ENCODE measurements at regions not wholly inside any gene's neighbourhood (a gene's known extent, or its start where the extent isn't known, plus 50 kb on each side); places are given as distances from the start of the nearest gene placed in this dataset.
A peak's percentile ranks its signal among the peaks of the same experiment; 100 is the strongest.

DNA sequence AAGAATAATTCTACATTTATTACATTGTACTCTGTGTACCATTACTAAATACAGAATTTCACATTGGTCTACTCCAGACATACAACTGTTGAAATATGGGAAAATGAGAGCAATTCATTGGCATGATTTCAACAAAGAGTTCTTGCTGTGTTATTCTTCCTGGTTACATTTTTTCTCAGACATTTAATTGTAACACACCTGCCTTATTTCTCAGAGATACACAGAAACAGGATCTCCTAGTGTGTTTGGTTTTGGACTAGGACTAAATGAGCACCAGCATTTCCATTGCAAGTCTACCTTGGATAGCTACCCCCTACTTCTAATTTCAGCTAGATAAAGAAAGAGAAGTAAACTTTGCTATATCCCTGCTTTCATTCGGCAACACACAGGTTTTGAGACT, 274.3 kb upstream of the CNTN4 start:
- no peak for DNase-seq (ENCODE audit: low spot score)

DNA sequence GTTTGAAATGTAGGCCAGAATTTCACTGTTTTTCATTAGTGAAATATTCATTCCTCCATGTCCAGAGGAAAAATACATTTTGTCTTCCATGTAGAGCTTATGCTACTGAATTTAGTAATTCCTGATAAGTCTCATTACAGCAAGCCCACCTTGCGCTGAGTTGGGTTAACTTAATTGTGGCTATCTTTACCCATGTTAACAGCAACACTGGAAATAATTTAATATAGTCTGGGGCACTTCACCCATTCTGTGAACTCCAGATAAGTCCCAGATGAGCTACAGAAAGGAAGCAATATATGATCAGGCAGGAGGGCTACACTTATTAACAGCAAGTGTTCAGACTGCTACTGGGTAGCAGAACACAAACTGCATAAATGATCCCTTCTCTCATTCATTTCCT, 270.1 kb upstream of the CNTN4 start:
- DNase-seq (ENCODE audit: low spot score): no peak

DNA sequence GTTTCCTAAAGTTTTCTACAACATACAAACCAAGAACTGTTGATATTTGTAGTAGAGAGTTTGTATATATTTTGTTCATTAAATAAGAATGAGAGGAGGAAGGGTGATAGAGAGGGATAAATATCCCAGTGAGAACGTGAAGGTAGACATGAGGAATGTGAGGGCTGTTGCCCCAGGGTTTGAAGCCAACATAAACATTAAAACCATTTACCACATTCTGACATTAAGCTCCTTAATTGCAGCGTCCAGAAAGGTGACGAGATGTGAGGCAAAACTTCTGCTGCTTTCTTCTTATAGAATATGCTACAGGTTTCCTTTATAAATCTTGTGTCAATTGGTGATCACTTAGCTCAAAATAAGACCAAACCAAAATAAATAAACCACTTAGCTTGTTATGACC, 267.8 kb upstream of the CNTN4 start:
- DNase-seq (ENCODE audit: low spot score): no peak

DNA sequence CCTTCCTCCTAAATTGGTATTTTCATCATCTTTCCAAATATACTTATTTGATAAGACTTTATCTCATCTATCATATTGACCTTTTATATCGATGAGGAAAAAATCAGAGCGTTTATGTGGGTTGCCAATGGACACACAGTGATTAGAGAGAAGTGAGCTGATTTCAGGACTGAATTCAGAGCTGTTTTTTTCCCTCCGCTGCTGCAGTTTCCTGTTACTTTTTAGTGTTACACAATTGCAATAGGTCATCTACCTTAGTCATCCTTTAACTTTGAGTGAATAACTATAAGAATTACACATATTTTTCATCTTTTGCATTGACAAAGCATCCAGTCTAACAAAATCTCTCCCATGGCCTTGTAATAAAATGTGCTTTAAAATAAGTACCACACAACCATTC, 266.3 kb upstream of the CNTN4 start:
- no peak for DNase-seq (ENCODE audit: low spot score)

GRCh38 chr3:1843111-1843510, 255.6 kb upstream of the CNTN4 start:
- no peak for DNase-seq (ENCODE audit: low spot score)

- no peak for DNase-seq (ENCODE audit: low spot score)
These were observed 251.1 kb upstream of the CNTN4 start for GRCh38 chr3:1847571-1847970.

- DNase-seq (ENCODE audit: low spot score): no peak
These were observed 249.7 kb upstream of the CNTN4 start for GRCh38 chr3:1848935-1849334.

DNA sequence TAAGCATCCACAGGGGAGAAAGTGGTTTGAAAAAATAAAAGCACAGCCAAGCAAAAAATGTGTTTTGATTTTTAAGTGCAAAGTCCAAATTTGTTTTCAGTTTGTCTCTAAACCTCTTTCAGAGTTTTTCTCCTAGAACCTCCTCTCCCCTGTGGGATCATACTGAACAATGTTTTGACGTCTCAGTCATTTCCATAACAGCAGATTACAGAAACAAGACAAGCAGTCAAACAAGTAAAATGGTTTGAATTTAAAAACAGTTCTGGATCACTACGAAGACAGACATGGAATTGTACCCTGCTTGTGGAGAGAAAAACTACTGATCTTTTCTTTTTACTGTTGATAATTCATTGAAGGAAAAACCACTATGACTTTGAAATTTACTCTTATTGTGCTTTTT, 245.7 kb upstream of the CNTN4 start:
- DNase-seq (ENCODE audit: low spot score): no peak

DNA sequence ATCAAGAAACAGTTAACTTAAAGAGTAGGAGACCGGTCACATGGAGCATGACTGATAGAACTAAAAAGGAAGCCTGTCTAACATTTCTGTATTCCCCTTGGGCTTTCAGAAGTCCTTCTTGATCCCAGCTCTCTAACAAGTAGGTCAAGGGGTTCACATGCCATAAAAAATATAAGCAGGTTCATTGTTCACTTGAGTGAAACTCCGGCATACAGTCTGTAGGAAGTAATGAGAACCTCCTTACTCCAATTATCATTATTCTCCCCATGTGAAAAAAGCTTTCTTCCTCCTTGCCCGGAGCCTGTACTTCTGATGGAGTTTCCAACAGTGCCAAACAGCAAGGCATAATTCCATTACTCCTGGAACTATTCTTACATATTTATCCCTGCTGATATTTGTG, 242.8 kb upstream of the CNTN4 start:
- no peak for DNase-seq (ENCODE audit: low spot score)

- no peak for DNase-seq (ENCODE audit: low spot score)
These were observed 227.9 kb upstream of the CNTN4 start for GRCh38 chr3:1870738-1871137.

DNA sequence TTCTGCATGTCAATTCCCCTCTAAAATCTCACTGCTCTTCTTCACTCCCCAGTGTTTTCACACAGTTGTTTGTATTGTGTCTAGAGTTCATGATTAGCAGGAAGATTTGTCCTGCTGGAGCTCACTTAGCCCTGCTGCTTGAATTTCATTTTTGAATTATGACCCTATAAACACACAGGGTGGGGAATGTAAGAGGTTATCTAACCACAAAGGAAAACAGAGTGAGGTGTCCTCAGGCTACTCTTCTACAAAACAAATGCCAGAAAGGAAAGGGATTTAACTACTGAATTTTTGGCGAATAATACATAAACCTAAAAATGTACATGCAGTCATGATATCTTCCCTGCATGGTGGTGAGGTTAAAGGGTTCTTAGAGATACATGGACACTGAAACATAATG, 215.1 kb upstream of the CNTN4 start:
- no peak for DNase-seq (ENCODE audit: low spot score)

- DNase-seq (ENCODE audit: low spot score): no peak
These were observed 206.2 kb upstream of the CNTN4 start for GRCh38 chr3:1892459-1892858.

- no peak for DNase-seq (ENCODE audit: low spot score)
These were observed 196.2 kb upstream of the CNTN4 start for GRCh38 chr3:1902416-1902815.

GRCh38 chr3:1903111-1903510, 195.6 kb upstream of the CNTN4 start:
- DNase-seq (ENCODE audit: low spot score): no peak

GRCh38 chr3:1907911-1908310, 190.8 kb upstream of the CNTN4 start:
- no peak for DNase-seq (ENCODE audit: low spot score)

DNA sequence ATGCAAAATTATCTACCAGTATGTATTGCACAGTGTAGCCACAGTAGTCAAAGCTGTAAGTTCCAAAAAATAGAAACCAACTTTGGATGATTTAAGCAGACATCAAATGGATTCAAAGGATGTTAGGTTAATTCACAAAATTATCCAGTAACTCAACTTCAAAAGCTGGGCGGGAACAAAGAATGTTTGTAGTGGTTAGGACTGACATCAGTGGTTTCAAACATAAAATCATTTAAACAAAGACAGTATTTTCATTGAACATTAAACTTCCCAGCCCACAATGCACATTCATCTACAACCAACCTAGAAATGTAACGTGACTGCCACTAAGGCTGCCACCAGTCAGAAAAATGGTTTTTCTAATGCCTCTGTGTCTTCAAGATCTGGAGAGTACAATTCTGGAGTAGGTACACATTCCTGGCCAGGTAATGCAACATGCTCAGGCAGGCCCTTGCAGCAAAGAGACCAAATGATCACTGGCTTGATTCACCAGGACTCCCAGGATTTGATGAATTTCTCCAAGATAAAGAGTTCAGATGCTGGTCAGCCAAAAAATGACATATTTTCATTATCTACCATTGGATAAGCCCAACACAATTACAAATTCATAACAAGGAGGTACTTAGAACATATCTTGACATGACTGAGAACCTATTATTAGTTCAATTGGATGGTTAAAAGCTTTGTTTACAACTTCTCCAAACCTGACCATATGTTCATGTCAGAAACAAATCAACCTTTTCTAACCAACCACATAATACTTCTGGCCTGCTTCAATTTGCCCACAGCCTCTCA, 189.8 kb upstream of the CNTN4 start:
- DNase-seq (ENCODE audit: low spot score): peak; percentile 58

DNA sequence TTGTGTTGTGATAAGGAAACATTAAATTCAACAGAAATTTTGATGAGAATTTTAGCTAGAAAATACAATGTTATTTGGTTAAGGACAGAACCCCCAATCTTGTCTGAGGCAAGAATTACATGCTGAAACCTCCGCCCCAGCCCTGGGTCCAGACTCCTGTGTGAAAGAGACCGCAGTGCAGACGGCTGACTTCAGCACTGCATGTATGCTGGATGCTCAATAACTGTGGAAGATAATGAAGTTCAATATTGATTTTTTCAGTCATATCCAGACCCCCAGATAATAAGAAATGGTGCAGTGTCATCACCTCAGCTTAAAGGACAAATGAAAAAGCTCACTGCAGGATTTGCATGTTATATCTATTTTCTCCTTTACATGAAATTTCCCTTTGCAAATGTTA, 188.3 kb upstream of the CNTN4 start:
- no peak for DNase-seq (ENCODE audit: low spot score)

GRCh38 chr3:1929788-1930414, 168.8 kb upstream of the CNTN4 start:
- no peak for DNase-seq (ENCODE audit: low spot score)

DNA sequence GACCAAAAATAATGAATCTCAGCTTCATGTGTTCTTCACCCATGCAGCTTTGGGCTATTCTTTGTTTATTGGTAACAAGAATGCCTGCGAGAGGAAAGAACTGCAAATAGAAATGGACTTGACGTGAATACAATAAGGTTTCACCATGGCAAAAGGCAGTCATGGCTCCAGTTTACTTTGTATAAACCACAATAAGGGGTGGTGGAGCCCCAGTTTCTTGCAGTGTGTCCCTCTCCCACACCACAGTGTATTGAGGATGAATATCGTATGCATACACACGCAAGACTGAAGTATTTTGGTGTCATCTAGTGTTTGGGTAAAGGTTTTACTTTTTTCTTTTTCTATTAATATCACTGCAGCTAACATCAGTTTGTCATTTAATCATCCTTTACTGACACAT, 159.7 kb upstream of the CNTN4 start:
- no peak for DNase-seq (ENCODE audit: low spot score)

- no peak for DNase-seq (ENCODE audit: low spot score)
These were observed 155.9 kb upstream of the CNTN4 start for GRCh38 chr3:1942781-1943180.

GRCh38 chr3:1943395-1944118, 155.1 kb upstream of the CNTN4 start:
- no peak for DNase-seq (ENCODE audit: low spot score)

DNA sequence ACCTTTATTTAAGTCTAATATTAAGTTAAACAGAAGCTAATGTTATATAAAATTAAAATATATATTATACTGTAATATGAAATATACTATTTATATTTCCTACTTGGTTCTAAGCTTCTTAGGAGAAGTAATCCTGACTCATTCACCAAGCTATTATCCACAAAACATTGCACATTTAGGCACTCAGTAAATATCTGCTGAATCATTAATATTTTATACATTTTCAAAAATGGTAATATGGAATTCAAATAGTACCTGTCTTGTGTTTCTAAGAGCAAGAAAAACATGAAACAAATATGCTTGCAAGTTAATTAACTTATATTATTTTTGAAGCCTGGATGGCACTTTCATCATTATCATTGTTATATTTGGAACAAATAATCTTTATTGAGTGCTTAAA, 153.0 kb upstream of the CNTN4 start:
- no peak for DNase-seq (ENCODE audit: low spot score)

DNA sequence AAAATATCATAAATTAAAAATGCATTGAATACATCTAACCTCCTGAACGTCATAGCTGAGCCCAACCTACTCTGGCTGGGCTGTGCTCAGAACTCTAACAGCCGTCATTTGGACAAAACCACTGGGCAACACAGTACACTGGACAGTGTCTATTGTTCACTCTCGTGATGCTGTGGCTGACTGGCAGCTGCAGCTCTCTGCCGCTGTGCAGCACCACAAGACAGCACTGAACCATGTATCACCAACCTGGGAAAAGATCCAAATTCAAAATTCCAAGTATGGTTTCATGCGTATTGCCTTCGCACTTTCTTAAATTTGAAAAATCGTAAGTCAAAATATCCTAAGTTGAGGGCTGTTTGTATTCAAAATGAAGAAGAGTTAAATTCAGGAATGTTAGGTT, 145.1 kb upstream of the CNTN4 start:
- no peak for DNase-seq (ENCODE audit: low spot score)
